ENCODE measurements at regions not wholly inside any gene's neighbourhood (a gene's known extent, or its start where the extent isn't known, plus 50 kb on each side); places are given as distances from the start of the nearest gene placed in this dataset.

DNA sequence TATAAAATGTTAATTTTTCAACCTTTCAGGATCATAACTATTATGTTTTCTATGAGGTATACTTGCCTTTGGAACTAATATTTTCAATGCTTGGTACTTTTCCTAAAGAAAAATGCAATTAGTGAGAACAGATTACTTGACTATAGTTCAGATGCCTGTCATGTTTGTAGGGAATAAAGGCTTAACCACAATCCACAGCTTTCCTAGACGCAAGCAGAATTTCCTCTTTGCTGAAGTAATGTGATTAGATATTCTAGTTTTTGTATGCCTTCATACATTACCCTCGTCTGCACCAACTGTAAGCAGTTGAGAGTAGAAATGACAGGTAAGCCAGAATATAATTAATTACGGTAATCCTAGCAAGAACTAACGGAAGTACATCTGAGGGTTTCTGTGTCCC lies 581.4 kb upstream of the MMS22L start:
- H3K4me3 ChIP-seq (ENCODE audit: low read length): no peak overlapping the region
- DNase-seq (ENCODE audit: low read depth, low spot score): no peak

GRCh38 chr6:97864826-97865225 lies 581.8 kb upstream of the MMS22L start:
- no peak for DNase-seq (ENCODE audit: low read depth, low spot score)

DNA sequence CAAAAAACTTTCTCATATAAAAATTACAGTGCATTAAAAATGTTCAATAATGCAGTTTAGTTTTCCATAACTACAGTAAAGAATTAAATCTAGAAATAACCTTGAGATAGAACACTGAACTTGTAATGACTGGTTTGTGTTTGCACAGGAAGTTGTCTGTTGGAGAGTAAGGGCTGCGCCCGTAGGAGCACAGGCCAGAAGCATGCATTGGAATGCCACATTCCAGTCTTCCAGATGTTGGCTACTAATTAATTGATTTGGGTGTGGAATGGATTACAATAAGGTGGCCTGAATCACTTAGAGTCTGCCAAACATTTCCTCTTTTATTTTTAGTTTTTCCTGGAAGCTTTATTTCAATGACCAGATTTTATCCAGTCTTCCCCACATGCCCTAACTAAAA lies 582.6 kb upstream of the MMS22L start:
- H3K4me3 ChIP-seq (ENCODE audit: low read length): no peak overlapping the region
- no peak for DNase-seq (ENCODE audit: low read depth, low spot score)

More at GRCh38 chr6:97864826-97865225, 581.8 kb upstream of the MMS22L start:
- no peak overlapping the region for H3K4me3 ChIP-seq (ENCODE audit: low read length)

DNA sequence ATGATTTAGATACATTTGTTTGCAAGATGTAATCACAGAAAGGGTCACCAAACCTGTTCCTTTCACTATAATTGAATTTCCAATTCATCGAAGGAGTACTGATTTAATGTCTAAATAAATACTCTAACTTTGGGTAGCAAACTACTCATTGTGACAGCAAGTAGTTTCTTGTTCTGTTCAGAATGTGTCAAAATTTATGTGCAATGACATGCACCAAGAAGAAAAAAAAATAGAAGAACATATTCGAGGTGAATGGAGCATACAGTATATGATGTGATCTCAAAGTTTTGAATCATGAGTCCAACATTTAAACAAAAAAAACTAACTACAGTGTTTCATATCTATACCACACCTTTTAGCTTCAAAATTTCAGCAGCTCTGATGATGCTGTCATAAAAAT lies 583.6 kb upstream of the MMS22L start:
- no peak for DNase-seq (ENCODE audit: low read depth, low spot score)
- H3K4me3 ChIP-seq (ENCODE audit: low read length): no peak overlapping the region

GRCh38 chr6:97867177-97867576 lies 584.2 kb upstream of the MMS22L start:
- no peak for DNase-seq (ENCODE audit: low read depth, low spot score)

DNA sequence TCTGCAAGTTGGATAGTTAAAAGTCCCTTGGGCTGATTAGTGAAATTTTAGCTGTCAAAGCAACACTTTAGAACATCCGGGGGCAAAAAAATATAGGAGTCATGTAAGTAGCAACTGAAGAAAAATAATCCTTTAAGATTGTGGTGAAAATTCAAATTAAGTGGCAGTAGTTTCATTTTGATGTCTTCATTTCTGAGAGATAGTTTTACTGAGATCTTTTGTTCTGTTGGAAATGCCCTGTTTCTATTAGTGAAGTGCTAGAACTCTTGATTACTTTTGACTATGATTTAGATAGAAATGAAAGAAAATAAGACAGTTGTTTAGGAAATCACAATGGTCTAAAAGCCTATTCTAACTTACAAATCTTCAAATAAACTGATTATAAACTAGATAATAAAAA lies 587.3 kb upstream of the MMS22L start:
- no peak for DNase-seq (ENCODE audit: low read depth, low spot score)
- H3K4me3 ChIP-seq (ENCODE audit: low read length): no peak overlapping the region

More at GRCh38 chr6:97867177-97867576, 584.2 kb upstream of the MMS22L start:
- H3K4me3 ChIP-seq (ENCODE audit: low read length): no peak overlapping the region

- H3K4me3 ChIP-seq (ENCODE audit: low read length): no peak overlapping the region
- no peak for DNase-seq (ENCODE audit: low read depth, low spot score)
Observed at GRCh38 chr6:97876711-97877110, 593.7 kb upstream of the MMS22L start.

- no peak for DNase-seq (ENCODE audit: low read depth, low spot score)
- H3K4me3 ChIP-seq (ENCODE audit: low read length): no peak overlapping the region
Observed at GRCh38 chr6:97882755-97883154, 599.7 kb upstream of the MMS22L start.

DNA sequence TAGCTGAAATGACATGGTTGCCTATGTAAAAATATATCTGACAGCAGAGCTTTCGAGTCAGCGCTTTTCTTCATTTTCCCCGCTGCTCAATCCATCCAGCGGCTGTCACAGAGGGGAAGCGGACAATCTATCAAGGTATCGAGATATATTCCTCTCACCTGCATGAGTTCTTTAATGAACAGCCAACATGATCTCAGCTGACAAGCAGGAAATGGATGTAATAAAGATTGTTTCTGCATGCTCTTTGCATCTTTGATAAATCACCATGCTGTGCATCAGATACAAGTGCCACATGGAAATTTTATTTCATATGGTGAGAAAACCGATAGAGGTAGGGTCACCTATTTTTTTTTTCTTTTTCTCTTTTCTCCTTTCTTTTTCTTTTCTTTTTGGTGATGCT lies 602.3 kb upstream of the MMS22L start:
- H3K4me3 ChIP-seq (ENCODE audit: low read length): no peak overlapping the region
- no peak for DNase-seq (ENCODE audit: low read depth, low spot score)

DNA sequence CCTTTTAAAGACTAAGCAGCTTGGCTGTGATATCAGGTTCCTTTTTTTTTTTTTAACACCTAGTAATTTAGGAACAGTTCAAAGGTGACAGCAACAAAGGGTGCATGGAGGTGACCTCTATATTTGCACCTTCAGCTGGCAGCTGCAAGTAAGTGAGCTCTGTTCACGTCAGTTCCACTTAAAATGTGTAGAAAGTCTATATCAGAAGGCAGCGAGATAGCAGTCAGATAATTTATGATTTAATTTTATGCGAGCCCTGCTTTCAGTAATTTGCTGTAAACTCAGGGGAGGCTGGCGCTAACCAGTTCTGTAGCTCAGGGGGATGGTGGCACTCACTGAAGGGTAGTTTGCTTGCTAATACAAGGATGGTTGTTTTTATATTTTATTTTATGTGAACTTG lies 602.8 kb upstream of the MMS22L start:
- H3K4me3 ChIP-seq (ENCODE audit: low read length): no peak overlapping the region
- no peak for DNase-seq (ENCODE audit: low read depth, low spot score)

DNA sequence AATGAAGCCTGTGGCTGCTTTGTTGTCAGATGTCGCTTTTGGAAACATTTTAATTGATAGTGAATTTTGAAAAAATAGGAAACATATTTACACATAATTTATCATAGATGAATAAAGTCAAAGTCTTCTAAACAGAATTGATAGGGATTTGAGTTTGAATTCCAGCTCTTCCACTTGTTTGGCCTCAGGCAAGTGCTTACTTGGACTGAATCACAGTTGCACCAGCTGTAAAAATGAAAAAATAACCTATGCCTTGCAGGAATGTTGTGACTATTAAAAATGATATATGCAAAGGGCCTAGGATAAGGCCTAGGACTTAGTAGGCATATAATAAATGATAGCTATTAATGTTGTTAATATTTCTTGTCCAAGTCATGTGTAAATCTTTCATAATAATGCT lies 618.5 kb upstream of the MMS22L start:
- DNase-seq (ENCODE audit: low read depth, low spot score): no peak
- no peak overlapping the region for H3K4me3 ChIP-seq (ENCODE audit: low read length)

- no peak overlapping the region for H3K4me3 ChIP-seq (ENCODE audit: low read length)
- DNase-seq (ENCODE audit: low read depth, low spot score): no peak
Observed at GRCh38 chr6:97909380-97909779, 626.4 kb upstream of the MMS22L start.

GRCh38 chr6:97913721-97914120 lies 630.7 kb upstream of the MMS22L start:
- no peak for DNase-seq (ENCODE audit: low read depth, low spot score)
- H3K4me3 ChIP-seq (ENCODE audit: low read length): no peak overlapping the region

DNA sequence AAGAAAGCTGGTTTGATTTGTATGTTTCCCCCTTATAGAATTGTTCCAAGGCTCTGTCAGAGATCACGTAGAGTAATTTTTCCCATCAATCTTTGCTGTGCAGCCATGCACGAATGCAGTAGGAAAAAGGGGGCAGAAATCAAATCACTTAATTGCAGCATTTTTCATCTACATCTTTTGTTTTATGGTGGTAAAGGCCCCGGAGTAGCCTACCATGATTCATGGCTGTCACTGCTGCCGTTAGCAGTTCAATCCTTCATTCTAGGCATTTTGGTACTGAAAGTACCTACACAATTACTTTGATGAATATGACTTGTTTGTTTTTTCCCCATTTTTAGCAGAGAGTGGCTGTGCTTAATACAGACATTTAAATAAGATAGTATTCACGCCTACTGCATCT lies 631.9 kb upstream of the MMS22L start:
- no peak overlapping the region for H3K4me3 ChIP-seq (ENCODE audit: low read length)
- DNase-seq (ENCODE audit: low read depth, low spot score): no peak

DNA sequence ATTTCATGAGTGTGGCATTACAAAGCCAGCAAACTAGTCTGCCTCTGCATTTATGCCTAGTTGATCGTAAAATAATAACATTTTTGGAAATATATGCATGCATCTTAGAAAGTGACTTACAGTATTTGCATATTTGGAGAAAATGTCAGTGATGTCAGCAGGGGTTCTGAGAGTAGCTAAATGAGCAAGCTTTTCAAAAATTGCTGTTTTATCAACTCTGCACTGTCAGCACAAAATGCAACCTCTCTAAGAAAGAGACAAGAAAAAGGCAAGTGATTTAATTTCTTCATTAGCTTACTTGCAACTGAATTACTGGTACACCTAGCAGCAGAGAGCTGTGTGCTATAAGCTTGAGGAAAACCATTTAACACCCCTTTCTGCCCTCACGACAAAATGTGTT lies 632.5 kb upstream of the MMS22L start:
- DNase-seq (ENCODE audit: low read depth, low spot score): no peak
- H3K4me3 ChIP-seq (ENCODE audit: low read length): no peak overlapping the region

DNA sequence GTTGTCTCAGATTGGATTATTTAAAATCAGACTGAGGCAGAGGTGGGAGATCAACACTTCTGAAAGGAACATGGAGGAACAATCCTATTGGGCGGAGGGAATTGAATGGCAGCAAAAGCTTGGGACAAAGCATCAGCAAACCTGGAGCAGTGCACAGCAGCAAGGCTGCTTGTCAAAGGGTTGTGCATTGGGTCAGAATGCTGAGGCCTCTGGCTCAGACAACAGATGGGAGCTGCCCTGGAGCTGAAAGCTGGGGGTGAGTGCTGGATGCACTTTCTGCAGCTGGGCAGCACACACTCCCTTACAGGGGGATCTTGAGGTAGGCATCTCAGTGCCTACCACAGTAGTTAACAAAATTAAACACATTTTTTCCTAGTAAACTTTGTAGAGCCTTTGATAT lies 634.4 kb upstream of the MMS22L start:
- no peak for DNase-seq (ENCODE audit: low read depth, low spot score)
- H3K4me3 ChIP-seq (ENCODE audit: low read length): no peak overlapping the region

GRCh38 chr6:97919046-97919445 lies 636.0 kb upstream of the MMS22L start:
- DNase-seq (ENCODE audit: low read depth, low spot score): no peak
- no peak overlapping the region for H3K4me3 ChIP-seq (ENCODE audit: low read length)

GRCh38 chr6:97919631-97920030 lies 636.6 kb upstream of the MMS22L start:
- DNase-seq (ENCODE audit: low read depth, low spot score): no peak
- H3K4me3 ChIP-seq (ENCODE audit: low read length): no peak overlapping the region

GRCh38 chr6:97923249-97923648 lies 640.2 kb upstream of the MMS22L start:
- no peak for DNase-seq (ENCODE audit: low read depth, low spot score)
- no peak overlapping the region for H3K4me3 ChIP-seq (ENCODE audit: low read length)

GRCh38 chr6:97925504-97925903 lies 642.5 kb upstream of the MMS22L start:
- DNase-seq (ENCODE audit: low read depth, low spot score): no peak
- no peak overlapping the region for H3K4me3 ChIP-seq (ENCODE audit: low read length)

- no peak overlapping the region for H3K4me3 ChIP-seq (ENCODE audit: low read length)
- DNase-seq (ENCODE audit: low read depth, low spot score): no peak
Observed at GRCh38 chr6:97939440-97940168, 656.6 kb upstream of the MMS22L start.

All from Jurkat, Clone E6-1 (cell line).